SJSA1 (cell line): ENCODE measurements at regions not wholly inside any gene's neighbourhood (a gene's known extent, or its start where the extent isn't known, plus 50 kb on each side); places are given as distances from the start of the nearest gene placed in this dataset.
A peak's percentile ranks its signal among the peaks of the same experiment; 100 is the strongest.

Source experiments
- DNase-seq, 2 experiments: peaks; one replicate each; pipeline ENCODE4 v3.0.0-alpha.2; 2015 to 2020; ENCODE audit warnings: low spot score in 2 of 2, low read depth in 1 of 2
- H3K27ac ChIP-seq: fragments of 250-450 bp; sonication (Bioruptor Pico); 2 replicates; pipeline ENCODE4 v1.5.1; 2020; ENCODE audit warnings: mild to moderate bottlenecking, moderate library complexity
- H3K27me3 ChIP-seq: fragments of 250-450 bp; sonication (Bioruptor Pico); replicated peaks from 2 replicates; pipeline ENCODE4 v1.5.1; 2020; ENCODE audit warnings: mild to moderate bottlenecking, moderate library complexity
- H3K36me3 ChIP-seq: fragments of 250-450 bp; sonication (Bioruptor Pico); 2 replicates; pipeline ENCODE4 v1.5.1; 2020; ENCODE audit warnings: mild to moderate bottlenecking
- H3K4me1 ChIP-seq: fragments of 250-450 bp; sonication (Bioruptor Pico); replicated peaks from 2 replicates; pipeline ENCODE4 v1.6.1; 2021; ENCODE audit warnings: mild to moderate bottlenecking
- H3K4me3 ChIP-seq: fragments of 250-450 bp; sonication (Bioruptor Pico); 2 replicates; pipeline ENCODE4 v1.5.1; 2020; ENCODE audit warnings: mild to moderate bottlenecking
- H3K9me3 ChIP-seq: fragments of 250-450 bp; sonication (Bioruptor Pico); replicated peaks from 2 replicates; pipeline ENCODE4 v1.5.1; 2020; ENCODE audit warnings: mild to moderate bottlenecking

GRCh38 chr18:46333431-46334135 lies 229.4 kb downstream of the HAUS1 start:
- Histone ChIP-seq H3K27ac (no peak overlapping the region), H3K4me3 (peak overlapping the region; percentile 54), H3K27me3 (no peaks in the 10 kb centered on the region)

GRCh38 chr18:46334868-46335281 lies 230.7 kb downstream of the HAUS1 start:
- H3K36me3 ChIP-seq, result 0 out of 2 replicates have a peak, but pooled peaks cover 2% of the 10 kb centered on the region
- peaks cover 4% of the 10 kb centered on the region; the same call in 1 of the 2 replicates for H3K9me3 ChIP-seq
- DNase-seq, result no peak
- H3K27ac ChIP-seq, result no peak overlapping the region
- peak overlapping the region; percentile 54 for H3K4me3 ChIP-seq
- H3K4me1 ChIP-seq, result peaks cover 17% of the 10 kb centered on the region
- no peaks in the 10 kb centered on the region for H3K27me3 ChIP-seq

More at GRCh38 chr18:46333431-46334135, 229.4 kb downstream of the HAUS1 start:
- Histone ChIP-seq H3K9me3 (peaks cover 4% of the 10 kb centered on the region; the same call in 1 of the 2 replicates), H3K4me1 (peaks cover 22% of the 10 kb centered on the region), H3K36me3 (no peaks in the 10 kb centered on the region)
- DNase-seq, result peak in 1 of 2 experiments; percentile 52

GRCh38 chr18:46335534-46336101 lies 231.4 kb downstream of the HAUS1 start:
- 0 out of 2 replicates have a peak, but pooled peaks cover 2% of the 10 kb centered on the region for H3K36me3 ChIP-seq
- H3K4me3 ChIP-seq, result peak overlapping the region; percentile 54; the same call in 1 of the 2 replicates
- DNase-seq, result no peak
- peaks cover 4% of the 10 kb centered on the region; the same call in 1 of the 2 replicates for H3K9me3 ChIP-seq
- peaks cover 15% of the 10 kb centered on the region for H3K4me1 ChIP-seq
- no peak overlapping the region for H3K27ac ChIP-seq
- no peaks in the 10 kb centered on the region for H3K27me3 ChIP-seq

GRCh38 chr18:46336278-46337111 lies 232.3 kb downstream of the HAUS1 start:
- peaks cover 15% of the 10 kb centered on the region for H3K4me1 ChIP-seq
- no peak overlapping the region for H3K27ac ChIP-seq
- H3K9me3 ChIP-seq, result peaks cover 4% of the 10 kb centered on the region; the same call in 1 of the 2 replicates
- no peak overlapping the region for H3K4me3 ChIP-seq
- H3K36me3 ChIP-seq, result 0 out of 2 replicates have a peak, but pooled peaks cover 2% of the 10 kb centered on the region
- no peak for DNase-seq
- no peaks in the 10 kb centered on the region for H3K27me3 ChIP-seq

GRCh38 chr18:46337271-46337670 lies 233.1 kb downstream of the HAUS1 start:
- Histone ChIP-seq H3K36me3 (0 out of 2 replicates have a peak, but pooled peaks cover 2% of the 10 kb centered on the region), H3K27ac (no peak overlapping the region), H3K9me3 (peaks cover 4% of the 10 kb centered on the region; the same call in 1 of the 2 replicates), H3K27me3 (no peaks in the 10 kb centered on the region), H3K4me1 (peaks cover 15% of the 10 kb centered on the region), H3K4me3 (no peak overlapping the region)
- no peak for DNase-seq

GRCh38 chr18:46338205-46338604 lies 234.0 kb downstream of the HAUS1 start:
- H3K27me3 ChIP-seq, result no peaks in the 10 kb centered on the region

GRCh38 chr18:46338766-46339165 lies 234.6 kb downstream of the HAUS1 start:
- H3K27ac ChIP-seq, result no peak overlapping the region
- 0 out of 2 replicates have a peak, but pooled peaks cover 2% of the 10 kb centered on the region for H3K36me3 ChIP-seq
- DNase-seq, result no peak
- peaks cover 8% of the 10 kb centered on the region; the same call in 1 of the 2 replicates for H3K4me1 ChIP-seq
- 0 out of 2 replicates have a peak, but pooled peaks cover under 1% of the 10 kb centered on the region for H3K9me3 ChIP-seq
- no peaks in the 10 kb centered on the region for H3K27me3 ChIP-seq
- H3K4me3 ChIP-seq, result no peak overlapping the region

More at GRCh38 chr18:46338205-46338604, 234.0 kb downstream of the HAUS1 start:
- peaks cover 13% of the 10 kb centered on the region for H3K4me1 ChIP-seq
- H3K27ac ChIP-seq, result no peak overlapping the region
- DNase-seq, result no peak
- peaks cover 4% of the 10 kb centered on the region; the same call in 1 of the 2 replicates for H3K9me3 ChIP-seq
- no peak overlapping the region for H3K4me3 ChIP-seq
- 0 out of 2 replicates have a peak, but pooled peaks cover 2% of the 10 kb centered on the region for H3K36me3 ChIP-seq

- H3K4me3 ChIP-seq, result no peak overlapping the region
- H3K9me3 ChIP-seq, result no peaks in the 10 kb centered on the region
- no peaks in the 10 kb centered on the region for H3K27me3 ChIP-seq
- peaks cover under 1% of the 10 kb centered on the region; the same call in 1 of the 2 replicates for H3K4me1 ChIP-seq
- DNase-seq, result no peak
- H3K27ac ChIP-seq, result no peak overlapping the region
- H3K36me3 ChIP-seq, result 0 out of 2 replicates have a peak, but pooled peaks cover 2% of the 10 kb centered on the region
These were observed 236.5 kb downstream of the HAUS1 start for GRCh38 chr18:46340716-46341115.

- no peaks in the 10 kb centered on the region for H3K4me1 ChIP-seq
- no peaks in the 10 kb centered on the region for H3K27me3 ChIP-seq
- no peak overlapping the region for H3K27ac ChIP-seq
- H3K36me3 ChIP-seq, result 0 out of 2 replicates have a peak, but pooled peaks cover 2% of the 10 kb centered on the region
- H3K9me3 ChIP-seq, result no peaks in the 10 kb centered on the region
- DNase-seq, result no peak
- no peak overlapping the region for H3K4me3 ChIP-seq
These were observed 237.9 kb downstream of the HAUS1 start for GRCh38 chr18:46341986-46342525.

DNA sequence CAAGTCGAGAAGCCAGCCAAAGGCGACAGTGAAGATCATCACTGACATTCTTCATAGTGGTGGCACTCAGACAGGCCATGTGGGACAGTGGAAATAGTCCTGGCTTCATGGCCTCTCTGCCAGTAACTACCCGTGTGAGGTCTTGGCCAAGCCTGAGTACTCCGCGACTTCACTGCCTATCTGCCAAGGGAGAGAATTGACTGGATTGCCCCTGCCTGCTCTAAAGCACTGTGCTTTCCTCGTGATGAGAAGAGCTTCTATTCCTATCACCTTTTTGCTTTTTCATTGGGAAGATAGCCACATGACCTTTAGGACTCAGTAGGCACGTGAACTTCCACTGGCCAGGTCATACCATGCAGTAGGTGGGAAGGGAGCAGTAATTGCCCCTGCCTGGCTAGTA lies 239.3 kb downstream of the HAUS1 start:
- Histone ChIP-seq H3K36me3 (0 out of 2 replicates have a peak, but pooled peaks cover 2% of the 10 kb centered on the region), H3K4me1 (no peaks in the 10 kb centered on the region), H3K27ac (no peak overlapping the region), H3K9me3 (no peaks in the 10 kb centered on the region), H3K27me3 (no peaks in the 10 kb centered on the region), H3K4me3 (no peak overlapping the region)
- no peak for DNase-seq

GRCh38 chr18:46343931-46344372 lies 239.8 kb downstream of the HAUS1 start:
- 0 out of 2 replicates have a peak, but pooled peaks cover 2% of the 10 kb centered on the region for H3K36me3 ChIP-seq
- H3K9me3 ChIP-seq, result no peaks in the 10 kb centered on the region
- no peak overlapping the region for H3K27ac ChIP-seq

GRCh38 chr18:46344416-46345180 lies 240.4 kb downstream of the HAUS1 start:
- H3K4me1 ChIP-seq, result no peaks in the 10 kb centered on the region
- H3K4me3 ChIP-seq, result no peak overlapping the region
- no peak for DNase-seq
- H3K27ac ChIP-seq, result no peak overlapping the region
- H3K9me3 ChIP-seq, result no peaks in the 10 kb centered on the region
- H3K27me3 ChIP-seq, result no peaks in the 10 kb centered on the region
- H3K36me3 ChIP-seq, result no peaks in the 10 kb centered on the region

More at GRCh38 chr18:46343931-46344372, 239.8 kb downstream of the HAUS1 start:
- H3K27me3 ChIP-seq, result no peaks in the 10 kb centered on the region
- DNase-seq, result no peak
- H3K4me1 ChIP-seq, result no peaks in the 10 kb centered on the region
- H3K4me3 ChIP-seq, result no peak overlapping the region
